ENCODE measurements at regions not wholly inside any gene's neighbourhood (a gene's known extent, or its start where the extent isn't known, plus 50 kb on each side); places are given as distances from the start of the nearest gene placed in this dataset.

DNA sequence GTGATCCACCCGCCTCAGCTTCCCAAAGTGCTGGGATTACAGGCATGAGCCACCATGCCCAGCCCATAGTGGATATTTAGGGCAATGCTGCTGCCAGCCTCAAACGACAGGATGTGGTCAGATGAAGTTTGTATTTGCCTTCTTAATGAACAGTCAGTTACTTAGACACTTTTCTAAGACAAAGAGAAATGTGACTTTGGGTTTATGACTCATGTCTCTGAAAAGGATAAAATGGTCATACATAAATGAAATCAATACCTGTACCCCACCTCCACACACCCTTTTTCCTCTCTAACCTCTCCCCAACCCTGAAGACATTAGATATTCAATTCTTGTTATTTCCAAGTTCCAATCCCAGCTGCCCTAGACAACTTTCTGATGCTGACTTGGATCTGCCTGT, 109.3 kb upstream of the INSIG1 start:
- no peak for DNase-seq (ENCODE audit: low read depth)
- no peak overlapping the region for H3K4me3 ChIP-seq (ENCODE audit: low read depth, low read length)
- TF ChIP-seq, protein P1, sequence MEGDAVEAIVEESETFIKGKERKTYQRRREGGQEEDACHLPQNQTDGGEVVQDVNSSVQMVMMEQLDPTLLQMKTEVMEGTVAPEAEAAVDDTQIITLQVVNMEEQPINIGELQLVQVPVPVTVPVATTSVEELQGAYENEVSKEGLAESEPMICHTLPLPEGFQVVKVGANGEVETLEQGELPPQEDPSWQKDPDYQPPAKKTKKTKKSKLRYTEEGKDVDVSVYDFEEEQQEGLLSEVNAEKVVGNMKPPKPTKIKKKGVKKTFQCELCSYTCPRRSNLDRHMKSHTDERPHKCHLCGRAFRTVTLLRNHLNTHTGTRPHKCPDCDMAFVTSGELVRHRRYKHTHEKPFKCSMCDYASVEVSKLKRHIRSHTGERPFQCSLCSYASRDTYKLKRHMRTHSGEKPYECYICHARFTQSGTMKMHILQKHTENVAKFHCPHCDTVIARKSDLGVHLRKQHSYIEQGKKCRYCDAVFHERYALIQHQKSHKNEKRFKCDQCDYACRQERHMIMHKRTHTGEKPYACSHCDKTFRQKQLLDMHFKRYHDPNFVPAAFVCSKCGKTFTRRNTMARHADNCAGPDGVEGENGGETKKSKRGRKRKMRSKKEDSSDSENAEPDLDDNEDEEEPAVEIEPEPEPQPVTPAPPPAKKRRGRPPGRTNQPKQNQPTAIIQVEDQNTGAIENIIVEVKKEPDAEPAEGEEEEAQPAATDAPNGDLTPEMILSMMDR (conservative IDR thresholded peaks at IDR 0.05; ENCODE audit: low read depth, low read length), result no peak

DNA sequence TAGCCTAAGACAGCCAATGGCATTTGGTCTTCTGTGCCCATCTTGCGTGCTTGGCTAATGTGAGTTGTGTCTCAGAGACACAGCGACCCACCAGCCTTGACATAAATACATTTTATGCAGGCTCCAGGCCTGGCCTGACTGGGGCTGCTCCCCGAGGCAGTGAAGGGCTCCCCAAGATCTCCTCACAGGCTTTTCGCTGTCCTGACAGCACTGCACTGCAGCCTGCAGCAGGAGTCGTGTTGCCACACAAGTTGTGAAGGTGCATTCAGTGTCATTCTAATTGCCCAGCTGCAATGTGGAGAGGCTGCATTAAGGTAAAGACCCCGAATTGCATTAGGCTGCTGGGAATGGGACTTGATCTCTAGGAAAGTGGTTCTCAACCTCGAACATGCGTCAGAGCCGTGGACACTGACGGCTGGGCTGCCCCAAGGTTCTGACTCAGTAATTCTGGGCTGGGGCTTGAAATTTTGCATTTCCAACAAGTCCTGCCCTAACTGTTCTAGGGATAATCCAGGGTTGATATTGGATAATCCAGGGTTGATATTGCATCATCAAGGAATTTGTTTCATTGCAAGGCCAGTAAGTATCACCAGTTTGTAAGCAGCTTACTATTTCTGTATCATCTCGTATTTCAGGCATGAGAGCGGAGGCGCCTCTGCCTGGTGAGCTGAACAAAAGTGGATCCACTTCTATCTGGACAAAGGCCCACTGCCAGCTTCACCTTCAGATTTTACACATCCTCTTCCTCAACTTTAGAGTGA, 108.7 kb upstream of the INSIG1 start:
- DNase-seq (ENCODE audit: low read depth), result peak; percentile 47
- TF ChIP-seq, protein P1 (conservative IDR thresholded peaks at IDR 0.05; ENCODE audit: low read depth, low read length), result no peak
- H3K4me3 ChIP-seq (ENCODE audit: low read depth, low read length), result no peak overlapping the region

DNA sequence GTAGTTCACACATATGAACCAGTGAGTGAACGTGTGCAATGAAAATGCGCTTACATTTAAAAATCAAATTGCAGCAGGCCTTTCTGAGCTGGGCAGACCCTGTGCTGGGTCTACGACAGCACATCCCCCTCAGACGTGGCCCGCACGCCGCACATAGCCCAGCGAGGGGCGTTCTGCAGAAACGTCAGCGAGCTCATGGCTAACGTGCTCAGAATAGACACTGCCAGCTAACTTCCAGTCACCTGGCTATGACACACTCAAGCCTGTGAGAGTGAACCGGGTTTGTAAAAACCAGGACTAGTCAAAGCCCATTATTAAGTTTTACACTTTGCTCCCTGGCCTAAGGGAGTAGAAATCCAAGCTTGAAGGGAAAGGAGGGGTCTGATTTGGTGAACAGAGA, 108.1 kb upstream of the INSIG1 start:
- TF ChIP-seq, protein P1 (conservative IDR thresholded peaks at IDR 0.05; ENCODE audit: low read depth, low read length), result no peak
- no peak overlapping the region for H3K4me3 ChIP-seq (ENCODE audit: low read depth, low read length)
- DNase-seq (ENCODE audit: low read depth), result no peak

DNA sequence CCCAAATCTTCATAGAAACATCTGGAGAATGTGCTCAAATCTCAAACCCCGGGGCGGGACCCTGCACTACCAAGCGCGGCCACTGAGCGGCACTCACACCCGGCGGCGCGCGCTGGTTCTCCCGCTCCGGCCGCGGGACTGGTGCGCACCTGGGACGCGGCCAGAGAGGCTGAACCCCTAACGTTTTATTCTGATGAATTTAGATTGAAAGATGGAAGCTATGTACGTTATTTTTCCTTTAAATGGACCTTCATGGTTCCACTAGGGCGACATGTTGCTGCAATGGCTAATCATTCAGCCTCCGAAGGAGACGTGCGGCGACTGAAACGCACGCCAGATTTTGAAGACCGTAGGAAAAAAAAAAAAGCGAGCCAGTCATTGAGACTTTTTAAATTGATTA, 107.0 kb upstream of the INSIG1 start:
- H3K4me3 ChIP-seq (ENCODE audit: low read depth, low read length), result no peak overlapping the region
- DNase-seq (ENCODE audit: low read depth), result peak; percentile 32
- TF ChIP-seq, protein P1 (conservative IDR thresholded peaks at IDR 0.05; ENCODE audit: low read depth, low read length), result peak; percentile 79

DNA sequence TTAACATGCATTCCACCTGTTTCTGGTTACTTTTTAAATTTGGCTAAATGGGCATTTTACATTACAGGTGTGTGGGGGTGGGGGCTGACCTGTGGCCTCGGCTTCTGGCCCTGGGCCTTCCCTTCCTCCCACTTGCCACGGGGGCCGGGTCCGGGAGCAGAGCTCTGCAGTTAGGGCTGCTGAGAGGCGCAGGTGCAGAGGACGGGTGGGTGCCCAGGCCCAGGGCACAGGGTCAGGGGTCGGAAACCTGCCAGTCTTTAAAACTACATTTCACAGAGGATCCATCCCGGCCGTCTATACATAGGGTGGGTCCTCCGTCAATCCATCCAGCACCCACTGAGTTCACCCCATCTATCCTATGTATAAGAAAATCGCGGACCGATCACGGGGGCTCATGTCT, 106.5 kb upstream of the INSIG1 start:
- H3K4me3 ChIP-seq (ENCODE audit: low read depth, low read length), result no peak overlapping the region
- DNase-seq (ENCODE audit: low read depth), result no peak
- TF ChIP-seq, protein P1 (conservative IDR thresholded peaks at IDR 0.05; ENCODE audit: low read depth, low read length), result no peak

DNA sequence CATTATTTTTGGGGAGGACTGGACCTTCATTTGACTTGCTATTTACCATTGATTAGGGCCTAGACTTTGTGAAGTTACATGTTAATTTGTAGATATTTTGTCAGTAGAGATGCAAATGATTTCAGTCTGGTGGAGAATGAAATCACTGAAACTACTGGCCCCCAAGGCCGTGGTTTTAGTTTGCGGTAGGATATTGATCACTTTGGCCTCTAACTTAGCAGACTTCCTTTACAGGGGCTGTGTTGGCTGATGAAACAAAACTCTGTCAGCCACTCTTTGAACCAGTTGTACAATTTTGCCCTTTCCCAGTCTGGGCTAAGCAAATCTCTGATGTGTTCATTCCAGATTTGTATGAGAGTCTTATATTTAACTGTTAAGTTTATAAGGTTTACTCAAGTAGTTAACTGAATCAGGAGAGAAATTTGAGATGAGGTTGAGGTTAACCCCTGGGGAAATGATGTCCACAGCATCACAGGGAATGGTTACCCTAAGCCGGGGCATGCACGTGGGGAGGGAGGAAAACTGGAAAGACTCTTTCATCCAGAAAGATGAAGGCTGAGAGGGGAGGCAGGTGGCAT, 105.7 kb upstream of the INSIG1 start:
- TF ChIP-seq, protein P1 (conservative IDR thresholded peaks at IDR 0.05; ENCODE audit: low read depth, low read length), result no peak
- no peak for DNase-seq (ENCODE audit: low read depth)
- H3K4me3 ChIP-seq (ENCODE audit: low read depth, low read length), result no peak overlapping the region
